Loucy (cell line): ENCODE measurements at regions not wholly inside any gene's neighbourhood (a gene's known extent, or its start where the extent isn't known, plus 50 kb on each side); places are given as distances from the start of the nearest gene placed in this dataset.

Experiments
- EZH2phosphoT487 ChIP-seq: fragments of 200-600 bp; IDR thresholded peaks from 2 replicates; pipeline ENCODE4 v1.6.1; 2018; ENCODE audit warnings: antibody characterized with exemption, mild to moderate bottlenecking, moderate library complexity, borderline replicate concordance
- TF ChIP-seq, protein P1 (sequence below): fragments of 200-600 bp; sonication (generic); conservative IDR thresholded peaks from 2 replicates; pipeline ENCODE4 v1.5.1; 2014; ENCODE audit warnings: mild to moderate bottlenecking, antibody characterized with exemption, low read length

DNA sequence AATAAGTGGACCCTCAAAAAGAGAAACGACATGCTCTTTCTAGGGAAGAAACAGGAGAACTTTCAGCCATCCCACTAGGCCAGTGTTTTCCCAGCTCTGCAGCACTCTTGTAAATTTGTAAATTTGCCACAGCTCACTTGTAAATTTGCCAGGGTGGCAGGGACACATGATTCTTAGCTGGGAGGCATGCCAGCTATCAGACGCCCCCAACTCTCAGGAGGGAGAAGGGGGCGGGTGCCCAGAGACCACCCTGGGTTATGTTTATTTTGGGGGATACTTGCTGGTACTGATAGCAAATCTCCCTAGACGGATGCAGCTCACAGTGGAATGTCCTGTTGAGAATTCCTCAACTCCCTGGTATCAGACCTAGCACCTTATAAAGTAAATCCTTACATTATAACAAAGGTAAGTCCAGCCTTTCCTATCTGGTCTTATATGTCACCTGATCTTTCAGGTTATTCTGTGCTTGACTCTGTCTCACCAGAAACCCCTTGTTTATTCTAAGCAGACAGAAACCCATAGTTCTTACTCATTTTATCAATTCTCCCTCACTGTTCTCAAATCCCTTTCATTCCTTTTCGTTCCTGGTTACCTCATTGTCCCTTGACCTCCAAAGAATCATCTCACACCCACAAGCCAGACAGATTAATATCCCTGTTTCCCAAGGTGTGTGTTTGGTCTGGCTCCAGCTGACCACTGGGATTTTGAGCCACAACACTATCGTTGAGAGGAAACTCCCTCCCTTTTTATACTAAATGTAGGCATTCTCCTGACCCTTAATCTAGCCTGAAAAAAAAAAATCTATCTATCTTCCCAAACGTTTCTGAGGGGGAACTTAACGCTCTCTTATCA is 69.3 kb upstream of the HMGA2 start:
- TF ChIP-seq, protein P1, sequence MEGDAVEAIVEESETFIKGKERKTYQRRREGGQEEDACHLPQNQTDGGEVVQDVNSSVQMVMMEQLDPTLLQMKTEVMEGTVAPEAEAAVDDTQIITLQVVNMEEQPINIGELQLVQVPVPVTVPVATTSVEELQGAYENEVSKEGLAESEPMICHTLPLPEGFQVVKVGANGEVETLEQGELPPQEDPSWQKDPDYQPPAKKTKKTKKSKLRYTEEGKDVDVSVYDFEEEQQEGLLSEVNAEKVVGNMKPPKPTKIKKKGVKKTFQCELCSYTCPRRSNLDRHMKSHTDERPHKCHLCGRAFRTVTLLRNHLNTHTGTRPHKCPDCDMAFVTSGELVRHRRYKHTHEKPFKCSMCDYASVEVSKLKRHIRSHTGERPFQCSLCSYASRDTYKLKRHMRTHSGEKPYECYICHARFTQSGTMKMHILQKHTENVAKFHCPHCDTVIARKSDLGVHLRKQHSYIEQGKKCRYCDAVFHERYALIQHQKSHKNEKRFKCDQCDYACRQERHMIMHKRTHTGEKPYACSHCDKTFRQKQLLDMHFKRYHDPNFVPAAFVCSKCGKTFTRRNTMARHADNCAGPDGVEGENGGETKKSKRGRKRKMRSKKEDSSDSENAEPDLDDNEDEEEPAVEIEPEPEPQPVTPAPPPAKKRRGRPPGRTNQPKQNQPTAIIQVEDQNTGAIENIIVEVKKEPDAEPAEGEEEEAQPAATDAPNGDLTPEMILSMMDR = no peak
- TF ChIP-seq EZH2phosphoT487 = no peak
